GM18867 (cell line): ENCODE measurements at regions not wholly inside any gene's neighbourhood (a gene's known extent, or its start where the extent isn't known, plus 50 kb on each side); places are given as distances from the start of the nearest gene placed in this dataset.

Experiments used
- ATAC-seq: cut with Tn5 transposase; IDR thresholded peaks from one replicate; pipeline ENCODE4 v1.9.1; 2021; ENCODE audit warnings: mild to moderate bottlenecking, moderate library complexity; ENCODE audit not compliant: unreplicated experiment

GRCh38 chr9:118163751-118164150 is 459.5 kb downstream of the TLR4 start:
- ATAC-seq, result no peak

DNA sequence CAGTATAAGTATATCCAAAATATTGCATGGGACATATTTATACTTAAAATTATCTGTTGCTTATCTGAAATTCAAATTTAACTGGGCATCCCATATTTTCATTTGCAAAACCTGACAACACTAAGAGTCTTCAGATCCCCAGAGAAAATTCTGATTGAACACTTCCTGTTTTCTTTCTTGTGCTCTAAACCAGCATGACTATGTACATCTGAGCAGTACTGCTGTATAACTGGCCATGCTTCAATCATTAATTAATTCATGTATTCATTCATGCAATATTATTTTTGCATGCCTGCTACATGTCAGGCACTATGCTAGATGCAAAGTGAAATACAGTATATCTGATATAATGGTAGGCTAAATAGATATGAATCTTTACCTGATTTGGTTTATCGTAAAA is 461.2 kb downstream of the TLR4 start:
- ATAC-seq, result no peak

GRCh38 chr9:118170032-118170955 is 466.1 kb downstream of the TLR4 start:
- ATAC-seq, result no peak

GRCh38 chr9:118177241-118177640 is 473.0 kb downstream of the TLR4 start:
- ATAC-seq, result no peak

- ATAC-seq, result no peak
Observed at GRCh38 chr9:118183576-118183975, 479.4 kb downstream of the TLR4 start.

DNA sequence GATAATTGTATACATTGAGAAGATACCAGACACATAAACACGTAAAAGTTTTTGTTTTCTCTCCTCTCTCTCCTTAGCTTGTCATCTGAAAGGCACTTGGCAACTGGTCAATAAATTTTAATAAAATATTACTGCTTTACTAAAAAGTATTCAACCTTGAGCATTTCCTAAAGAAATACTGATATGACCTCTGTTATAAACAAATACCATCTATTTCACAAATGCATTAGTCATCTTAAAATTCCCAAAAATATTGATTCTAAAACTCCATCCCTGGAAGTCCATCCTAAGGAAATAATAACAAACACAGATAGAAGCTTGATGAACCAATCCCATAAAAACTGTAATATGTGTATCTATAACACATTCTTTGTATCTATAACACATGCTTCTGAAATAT is 483.2 kb downstream of the TLR4 start:
- no peak for ATAC-seq

DNA sequence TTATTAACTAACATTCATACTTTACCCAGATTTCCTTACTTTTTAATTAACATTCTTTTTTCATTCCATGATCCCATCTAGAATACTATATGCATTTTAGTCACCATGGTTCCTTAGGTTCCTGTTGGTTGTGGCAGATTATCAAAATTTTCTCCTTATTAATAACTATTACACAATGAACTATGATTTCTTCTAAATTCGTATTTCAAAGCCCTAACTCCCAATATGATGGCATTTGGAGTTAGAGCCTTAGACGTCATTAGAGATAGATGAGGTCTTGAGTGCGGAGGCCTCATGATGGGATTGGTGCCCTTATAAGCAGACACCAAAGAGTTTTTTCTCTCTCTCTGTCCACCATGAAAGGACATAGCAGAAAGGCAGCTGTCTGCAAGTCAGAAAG is 485.4 kb downstream of the TLR4 start:
- ATAC-seq, result no peak

GRCh38 chr9:118192807-118193206 is 488.6 kb downstream of the TLR4 start:
- no peak for ATAC-seq

DNA sequence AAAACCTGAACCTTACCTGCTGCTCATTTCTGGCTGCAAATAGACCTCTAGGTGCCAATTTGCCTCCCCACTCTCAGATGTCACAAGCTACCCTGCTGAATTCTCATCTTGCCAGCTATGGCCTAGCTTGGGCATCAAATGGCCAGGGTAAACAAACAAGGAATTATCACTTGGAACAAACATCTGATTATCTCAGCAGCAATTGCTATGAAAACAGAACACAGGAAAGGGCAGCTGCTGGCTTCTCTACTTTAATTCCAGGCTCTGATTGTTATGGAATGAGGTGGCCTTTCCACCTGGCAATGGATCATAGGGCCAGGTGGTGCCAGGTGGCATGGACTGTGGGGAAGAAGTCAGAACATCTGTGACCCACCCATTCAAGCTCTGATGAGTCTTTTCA is 505.1 kb downstream of the TLR4 start:
- ATAC-seq, result no peak

DNA sequence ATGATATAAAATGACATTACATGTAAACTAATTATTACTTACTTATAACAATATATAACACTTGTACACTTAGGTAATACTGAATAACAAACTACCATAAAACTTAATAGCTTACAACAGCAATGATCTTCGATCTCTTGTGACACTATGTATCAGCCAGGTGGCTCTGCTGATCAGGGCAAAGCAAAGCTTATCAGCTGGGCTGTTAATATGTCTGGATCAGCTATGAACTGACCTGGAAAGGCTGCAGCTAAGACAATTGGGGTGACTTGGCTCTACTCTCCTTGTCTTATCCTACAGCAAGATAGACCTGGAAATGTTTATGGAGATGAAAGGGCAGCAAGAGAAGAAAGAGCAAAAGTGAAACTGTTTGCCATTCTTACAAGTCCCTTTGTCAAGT is 511.3 kb downstream of the TLR4 start:
- no peak for ATAC-seq

GRCh38 chr9:118222375-118222774 is 518.2 kb downstream of the TLR4 start:
- ATAC-seq, result no peak

GRCh38 chr9:118223111-118223510 is 518.9 kb downstream of the TLR4 start:
- no peak for ATAC-seq

GRCh38 chr9:118230329-118230728 is 526.1 kb downstream of the TLR4 start:
- ATAC-seq, result no peak

- no peak for ATAC-seq
Observed at GRCh38 chr9:118236625-118237024, 532.4 kb downstream of the TLR4 start.

DNA sequence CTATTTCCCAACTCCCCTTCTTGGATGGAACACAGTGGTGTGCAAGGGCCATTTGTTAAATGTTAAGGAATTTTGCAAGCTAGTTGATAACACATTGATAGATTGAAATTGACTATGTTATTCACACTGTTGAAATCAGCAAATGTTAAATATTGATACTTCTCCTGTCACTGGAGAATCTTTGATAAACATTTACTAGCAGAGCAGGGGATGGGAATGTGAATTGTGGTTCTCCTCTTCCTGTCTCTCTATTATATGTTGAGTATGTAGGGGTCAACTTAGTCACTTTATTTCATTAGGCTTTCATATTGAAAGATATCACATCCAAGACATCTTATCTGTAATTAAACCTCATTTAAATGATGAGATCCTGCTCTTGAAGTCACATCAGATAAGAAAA is 533.9 kb downstream of the TLR4 start:
- no peak for ATAC-seq

DNA sequence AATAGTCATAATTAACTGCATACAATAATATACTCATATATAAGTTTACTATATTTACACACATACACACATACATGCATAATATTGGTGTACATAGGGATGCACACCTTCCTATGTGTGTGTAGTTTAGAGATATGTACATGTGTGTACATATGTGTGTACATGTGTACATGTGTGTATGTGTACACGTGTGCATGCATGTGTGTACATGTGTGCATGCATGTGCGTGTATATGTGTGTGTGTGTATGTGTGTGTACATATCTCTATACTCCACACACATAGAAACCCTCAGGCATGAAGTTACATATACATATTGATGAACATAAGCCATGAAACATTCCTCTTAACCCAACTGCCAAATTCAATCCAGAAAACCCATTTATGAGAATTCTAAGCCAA is 547.8 kb downstream of the TLR4 start:
- ATAC-seq, result no peak

- no peak for ATAC-seq
Observed at GRCh38 chr9:118262191-118262590, 558.0 kb downstream of the TLR4 start.

GRCh38 chr9:118263949-118264348 is 559.7 kb downstream of the TLR4 start:
- ATAC-seq, result no peak

DNA sequence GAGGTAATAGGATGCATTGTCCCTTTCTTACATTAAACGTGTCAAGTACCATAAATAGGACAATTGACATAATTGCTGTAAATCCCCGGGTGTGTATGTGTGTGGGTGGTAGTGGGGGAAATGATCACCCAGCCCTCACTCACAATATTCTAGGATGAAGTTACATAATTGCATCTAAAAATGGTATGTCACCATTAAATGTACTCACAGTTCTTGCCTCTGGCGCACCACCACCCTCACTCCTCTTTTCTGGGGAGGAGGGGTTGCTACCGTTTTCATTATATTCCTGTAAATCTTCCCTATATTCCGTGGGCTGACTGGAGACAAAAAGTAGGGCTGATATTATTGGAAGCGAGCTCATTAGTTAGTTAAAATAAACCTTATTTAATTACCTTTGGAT is 563.8 kb downstream of the TLR4 start:
- no peak for ATAC-seq

- ATAC-seq, result no peak
Observed at GRCh38 chr9:118269623-118270022, 565.4 kb downstream of the TLR4 start.

DNA sequence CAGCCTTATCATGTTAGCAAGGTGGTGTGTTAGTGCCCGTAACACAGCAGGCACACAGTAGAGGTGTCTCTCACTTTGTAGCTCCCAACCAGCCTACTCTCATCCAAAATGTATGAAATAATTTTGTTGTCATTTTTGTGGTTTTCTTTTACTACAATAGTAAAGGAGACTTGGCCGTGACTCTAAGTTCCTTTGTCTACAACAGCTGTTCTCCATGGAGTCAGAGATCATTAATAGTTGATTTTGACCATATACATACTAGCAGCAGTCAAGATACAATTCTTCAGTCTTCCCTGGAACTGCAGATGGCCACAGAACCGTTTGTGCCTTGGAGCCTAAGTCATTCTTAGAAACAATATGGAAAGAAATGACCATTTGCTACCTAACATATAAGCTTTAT is 567.1 kb downstream of the TLR4 start:
- no peak for ATAC-seq

- ATAC-seq, result no peak
Observed at GRCh38 chr9:118271936-118272335, 567.7 kb downstream of the TLR4 start.

- ATAC-seq, result no peak
Observed at GRCh38 chr9:118273048-118273447, 568.8 kb downstream of the TLR4 start.
